HG03432 (cell line): ENCODE measurements at regions not wholly inside any gene's neighbourhood (a gene's known extent, or its start where the extent isn't known, plus 50 kb on each side); places are given as distances from the start of the nearest gene placed in this dataset.
"Not testable (repeated sequence)": the region's sequence is repeated elsewhere in the genome, so short reads cannot be mapped to it uniquely, and the experiment has no call there.

Experiments used
- ATAC-seq: cut with Tn5 transposase; IDR thresholded peaks from one replicate; pipeline ENCODE4 v1.9.1; 2021; ENCODE audit warnings: mild to moderate bottlenecking, moderate library complexity; ENCODE audit not compliant: unreplicated experiment

GRCh38 chr18:10604182-10604581 lies 78.4 kb downstream of the NAPG start:
- ATAC-seq, result no peak

- peak; percentile 85 for ATAC-seq
Measured at GRCh38 chr18:10606881-10607280, 81.1 kb downstream of the NAPG start.

GRCh38 chr18:10607332-10608248 lies 81.8 kb downstream of the NAPG start:
- ATAC-seq, result not testable (repeated sequence)

DNA sequence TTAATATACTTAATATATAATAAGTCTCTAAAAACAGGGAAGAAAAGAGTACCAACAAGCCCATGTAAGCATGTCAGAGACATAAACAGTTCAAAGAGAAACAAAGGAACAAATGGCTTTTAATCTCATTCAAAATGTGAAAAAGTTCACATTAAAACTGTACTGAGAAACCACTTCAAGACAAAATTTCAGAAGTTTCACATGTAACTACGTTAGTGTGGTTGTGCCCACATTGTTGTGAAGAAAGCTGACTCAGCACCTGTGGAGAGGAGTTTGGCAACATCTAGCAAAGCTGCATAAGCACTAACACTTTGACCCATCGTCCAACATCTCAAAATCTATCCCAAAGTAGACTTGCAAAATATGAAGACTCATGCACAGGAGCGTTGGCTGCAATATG lies 82.6 kb downstream of the NAPG start:
- not testable (repeated sequence) for ATAC-seq

- not testable (repeated sequence) for ATAC-seq
Measured at GRCh38 chr18:10609046-10609445, 83.2 kb downstream of the NAPG start.

- not testable (repeated sequence) for ATAC-seq
Measured at GRCh38 chr18:10613226-10613625, 87.4 kb downstream of the NAPG start.

DNA sequence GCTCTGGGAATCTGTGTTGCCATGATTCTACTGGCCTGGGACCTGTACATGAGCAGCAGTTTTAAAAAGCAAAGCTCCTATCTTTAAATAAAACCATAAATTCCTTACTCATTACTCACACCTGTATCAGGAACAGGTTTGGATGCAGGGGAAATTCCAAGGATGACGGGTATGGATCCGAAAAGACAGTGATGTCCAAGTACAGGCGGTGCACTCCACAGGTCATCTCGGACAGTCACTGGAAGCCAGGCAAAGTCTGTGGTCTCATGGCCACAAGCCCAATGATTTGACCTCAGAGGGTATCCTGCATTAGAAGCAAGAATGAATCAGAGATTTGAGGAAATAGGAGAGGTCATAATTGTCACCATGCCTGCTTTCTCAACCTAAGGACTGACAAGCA lies 90.9 kb downstream of the NAPG start:
- not testable (repeated sequence) for ATAC-seq

GRCh38 chr18:10618797-10619196 lies 93.0 kb downstream of the NAPG start:
- ATAC-seq, result not testable (repeated sequence)

GRCh38 chr18:10619280-10619679 lies 93.5 kb downstream of the NAPG start:
- not testable (repeated sequence) for ATAC-seq

- ATAC-seq, result not testable (repeated sequence)
Measured at GRCh38 chr18:10619833-10620232, 94.0 kb downstream of the NAPG start.
